ENCODE measurements at regions not wholly inside any gene's neighbourhood (a gene's known extent, or its start where the extent isn't known, plus 50 kb on each side); places are given as distances from the start of the nearest gene placed in this dataset.

- intact Hi-C loops (cut with DNase I, micrococcal nuclease) = no loop called here
- Histone ChIP-seq H3K9me3 (no peaks in the 10 kb centered on the region), H3K36me3 (ENCODE audit: low read depth) (no peaks in the 10 kb centered on the region), H3K4me1 (ENCODE audit: low read depth) (no peaks in the 10 kb centered on the region), H3K4me3 (no peak overlapping the region)
- TF ChIP-seq CTCF (IDR thresholded peaks at IDR 0.05) = no peak
- DNase-seq (no peak), ATAC-seq (no peak)
Observed at GRCh38 chr2:234334756-234335155, 162.1 kb downstream of the ARL4C start.

GRCh38 chr2:234334151-234334550, 162.7 kb downstream of the ARL4C start:
- no peak for TF ChIP-seq CTCF (IDR thresholded peaks at IDR 0.05)
- intact Hi-C loops (cut with DNase I, micrococcal nuclease) = no loop called here

GRCh38 chr2:234333168-234334130, 163.4 kb downstream of the ARL4C start:
- Histone ChIP-seq H3K4me1 (ENCODE audit: low read depth) (no peaks in the 10 kb centered on the region), H3K9me3 (no peaks in the 10 kb centered on the region), H3K4me3 (no peak overlapping the region), H3K36me3 (ENCODE audit: low read depth) (no peaks in the 10 kb centered on the region)
- intact Hi-C loops (cut with DNase I, micrococcal nuclease) = no loop called here
- no peak for TF ChIP-seq CTCF (IDR thresholded peaks at IDR 0.05)
- no peak for ATAC-seq
- no peak for DNase-seq

More at GRCh38 chr2:234334151-234334550, 162.7 kb downstream of the ARL4C start:
- ATAC-seq (no peak), DNase-seq (no peak)
- H3K36me3 ChIP-seq (ENCODE audit: low read depth) = no peaks in the 10 kb centered on the region
- no peak overlapping the region for H3K4me3 ChIP-seq
- H3K4me1 ChIP-seq (ENCODE audit: low read depth) = no peaks in the 10 kb centered on the region
- H3K9me3 ChIP-seq = no peaks in the 10 kb centered on the region

GRCh38 chr2:234331966-234332365, 164.9 kb downstream of the ARL4C start:
- DNase-seq (no peak), ATAC-seq (no peak)
- Histone ChIP-seq H3K4me1 (ENCODE audit: low read depth) (no peaks in the 10 kb centered on the region), H3K4me3 (no peak overlapping the region), H3K36me3 (ENCODE audit: low read depth) (no peaks in the 10 kb centered on the region), H3K9me3 (no peaks in the 10 kb centered on the region)
- TF ChIP-seq CTCF (IDR thresholded peaks at IDR 0.05) = no peak
- intact Hi-C loops (cut with DNase I, micrococcal nuclease) = no loop called here

GRCh38 chr2:234331566-234331965, 165.3 kb downstream of the ARL4C start:
- ATAC-seq (no peak), DNase-seq (no peak)

More at GRCh38 chr2:234331566-234331965, 165.3 kb downstream of the ARL4C start:
- intact Hi-C loops (cut with DNase I, micrococcal nuclease) = no loop called here
- Histone ChIP-seq H3K36me3 (ENCODE audit: low read depth) (no peaks in the 10 kb centered on the region), H3K9me3 (no peaks in the 10 kb centered on the region), H3K4me1 (ENCODE audit: low read depth) (no peaks in the 10 kb centered on the region), H3K4me3 (no peak overlapping the region)
- TF ChIP-seq CTCF (IDR thresholded peaks at IDR 0.05) = no peak
